ENCODE measurements at regions not wholly inside any gene's neighbourhood (a gene's known extent, or its start where the extent isn't known, plus 50 kb on each side); places are given as distances from the start of the nearest gene placed in this dataset.

DNA sequence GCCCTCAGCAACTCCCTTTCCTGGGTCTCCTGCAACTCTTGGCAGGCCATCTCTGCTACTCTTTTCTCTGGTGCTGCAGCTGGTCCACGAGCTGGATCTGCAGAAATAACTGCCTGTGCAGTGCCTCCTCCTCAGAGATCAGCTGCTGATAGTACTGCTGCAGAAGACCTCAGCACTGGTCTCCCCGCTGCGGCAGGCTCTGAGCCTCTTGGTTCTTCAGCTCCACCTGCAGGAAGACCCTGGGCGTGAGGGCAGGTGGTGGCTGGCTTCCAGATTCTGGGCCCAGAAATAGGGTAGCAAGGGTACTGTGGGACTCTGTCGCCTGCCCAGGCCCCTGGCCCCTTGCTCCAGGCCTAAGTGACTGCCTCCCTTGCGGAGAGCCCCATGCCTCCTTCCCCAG, 79.7 kb upstream of the C2CD4B start:
- TF ChIP-seq NFE2L1 (CRISPR knock-in tag; IDR thresholded peaks at IDR 0.05), result no peak
- TF ChIP-seq ZNF232 (CRISPR knock-in tag; IDR thresholded peaks at IDR 0.05), result no peak
- no peak for TF ChIP-seq GRHL2 (CRISPR knock-in tag; IDR thresholded peaks at IDR 0.05; ENCODE audit: insufficient replicate concordance, severe bottlenecking)
- no peak for TF ChIP-seq PRRX2 (CRISPR knock-in tag; IDR thresholded peaks at IDR 0.05)
- TF ChIP-seq, protein P1, sequence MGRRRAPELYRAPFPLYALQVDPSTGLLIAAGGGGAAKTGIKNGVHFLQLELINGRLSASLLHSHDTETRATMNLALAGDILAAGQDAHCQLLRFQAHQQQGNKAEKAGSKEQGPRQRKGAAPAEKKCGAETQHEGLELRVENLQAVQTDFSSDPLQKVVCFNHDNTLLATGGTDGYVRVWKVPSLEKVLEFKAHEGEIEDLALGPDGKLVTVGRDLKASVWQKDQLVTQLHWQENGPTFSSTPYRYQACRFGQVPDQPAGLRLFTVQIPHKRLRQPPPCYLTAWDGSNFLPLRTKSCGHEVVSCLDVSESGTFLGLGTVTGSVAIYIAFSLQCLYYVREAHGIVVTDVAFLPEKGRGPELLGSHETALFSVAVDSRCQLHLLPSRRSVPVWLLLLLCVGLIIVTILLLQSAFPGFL (CRISPR knock-in tag; IDR thresholded peaks at IDR 0.05; ENCODE audit: borderline replicate concordance), result no peak
- TF ChIP-seq ZNF416 (CRISPR knock-in tag; IDR thresholded peaks at IDR 0.05), result no peak
- no peak for TF ChIP-seq ESRRA (CRISPR knock-in tag; IDR thresholded peaks at IDR 0.05; ENCODE audit: borderline replicate concordance)
- no peak for TF ChIP-seq SMAD4 (CRISPR knock-in tag; IDR thresholded peaks at IDR 0.05)
- TF ChIP-seq, protein P2, sequence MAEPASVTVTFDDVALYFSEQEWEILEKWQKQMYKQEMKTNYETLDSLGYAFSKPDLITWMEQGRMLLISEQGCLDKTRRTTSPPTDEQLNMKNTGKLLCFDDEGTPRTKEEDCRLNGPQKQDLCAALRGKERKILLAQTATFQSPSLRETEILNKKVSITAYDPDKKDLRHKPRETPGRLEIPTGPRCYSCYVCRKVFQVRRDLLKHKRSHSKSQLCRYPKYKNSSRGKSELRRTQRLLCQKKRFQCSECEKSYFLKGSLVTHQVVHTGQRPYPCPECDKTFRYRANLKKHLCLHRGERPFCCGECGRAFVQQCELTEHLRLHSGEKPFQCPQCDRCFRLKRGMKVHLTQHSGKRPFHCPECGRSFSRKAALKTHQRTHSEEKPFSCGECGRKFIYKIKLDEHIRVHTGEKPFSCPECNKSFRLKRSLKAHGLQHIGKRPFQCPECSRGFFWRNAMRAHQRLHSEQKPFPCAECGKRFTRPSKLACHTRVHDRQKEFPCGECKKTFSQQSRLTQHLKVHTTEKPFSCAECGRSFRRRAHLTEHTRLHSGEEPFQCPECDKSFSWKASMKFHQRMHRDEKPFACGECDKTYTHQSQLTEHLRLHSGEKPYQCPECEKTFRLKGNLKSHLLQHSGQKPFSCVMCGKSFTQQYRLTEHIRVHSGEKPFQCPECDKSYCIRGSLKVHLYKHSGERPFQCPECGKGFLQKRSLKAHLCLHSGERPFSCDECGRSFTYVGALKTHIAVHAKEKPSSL (CRISPR knock-in tag; conservative IDR thresholded peaks at IDR 0.05), result no peak
- no peak for TF ChIP-seq OVOL2 (CRISPR knock-in tag; IDR thresholded peaks at IDR 0.05; ENCODE audit: borderline replicate concordance)
- no peak for TF ChIP-seq FOXP1 (CRISPR knock-in tag; IDR thresholded peaks at IDR 0.05; ENCODE audit: borderline replicate concordance)
- ChIA-PET CTCF (interaction anchor here (0.5 to 5.8 kb wide), 5 partner anchors 9 to 119 kb away, joined by 3 to 62 read pairs (median 4); partner anchors contain the start of gene C2CD4B), POLR2A (no interaction called here)
- H3K27me3 Mint-ChIP-seq (ENCODE audit: low read depth), result peaks cover 4% of the 10 kb centered on the region; the same call in 1 of the 2 replicates
- H3K36me3 Mint-ChIP-seq, result no peaks in the 10 kb centered on the region
- H3K4me1 Mint-ChIP-seq, result peaks cover 5% of the 10 kb centered on the region; the same call in 1 of the 2 replicates
- DNase-seq (ENCODE audit: low spot score), result peak; percentile 36
- no peak; the same call in 1 of the 2 replicates for ATAC-seq
- no peaks in the 10 kb centered on the region for H3K9me3 Mint-ChIP-seq
- no peak overlapping the region; the same call in 1 of the 2 replicates for H3K27ac Mint-ChIP-seq
- H3K4me3 Mint-ChIP-seq, result no peak overlapping the region

DNA sequence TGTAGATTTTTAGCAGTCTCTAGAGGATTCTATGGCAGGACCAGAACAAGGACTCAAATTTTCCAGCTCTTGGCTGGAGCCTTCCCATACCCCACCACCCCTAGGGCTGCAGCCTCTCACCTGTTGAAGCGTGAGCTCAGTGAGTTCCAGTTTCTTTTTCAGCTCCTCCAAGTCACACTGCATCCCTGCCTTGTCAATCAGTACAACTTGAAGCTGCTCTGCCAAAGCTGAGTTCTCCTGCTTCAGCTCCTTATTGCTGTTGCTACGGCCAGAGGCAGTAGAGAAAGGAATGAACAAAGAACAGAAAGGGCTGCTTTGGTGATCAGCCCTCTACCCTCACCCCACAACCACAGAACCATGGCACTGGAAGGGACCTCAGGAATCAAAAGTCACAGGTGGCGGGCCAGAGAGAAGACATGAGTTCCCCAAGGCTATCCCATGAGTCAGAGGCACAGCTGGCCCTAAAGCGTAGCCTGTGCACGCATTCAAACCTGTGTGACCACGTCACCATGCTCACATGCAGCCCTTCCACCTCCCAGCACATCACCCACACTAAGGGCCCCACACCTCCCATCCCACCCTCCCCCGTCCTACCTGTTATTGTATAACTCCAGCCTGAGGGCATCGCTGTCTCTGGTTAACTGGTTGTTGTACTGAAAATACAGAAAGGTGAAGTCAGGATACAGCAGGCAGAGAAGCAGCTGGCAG, 83.3 kb upstream of the C2CD4B start:
- Mint-ChIP-seq H3K36me3 (no peaks in the 10 kb centered on the region), H3K27ac (no peak overlapping the region; the same call in 1 of the 2 replicates), H3K4me1 (peaks cover 6% of the 10 kb centered on the region; the same call in 1 of the 2 replicates), H3K27me3 (ENCODE audit: low read depth) (peaks cover 4% of the 10 kb centered on the region; the same call in 1 of the 2 replicates), H3K4me3 (no peak overlapping the region), H3K9me3 (no peaks in the 10 kb centered on the region)
- CTCF ChIA-PET, result interaction anchor here (0.5 to 1.4 kb wide), 2 partner anchors 43 to 58 kb away, joined by 3 to 5 read pairs; no protein-coding TSS in a partner anchor
- TF ChIP-seq, protein P3, sequence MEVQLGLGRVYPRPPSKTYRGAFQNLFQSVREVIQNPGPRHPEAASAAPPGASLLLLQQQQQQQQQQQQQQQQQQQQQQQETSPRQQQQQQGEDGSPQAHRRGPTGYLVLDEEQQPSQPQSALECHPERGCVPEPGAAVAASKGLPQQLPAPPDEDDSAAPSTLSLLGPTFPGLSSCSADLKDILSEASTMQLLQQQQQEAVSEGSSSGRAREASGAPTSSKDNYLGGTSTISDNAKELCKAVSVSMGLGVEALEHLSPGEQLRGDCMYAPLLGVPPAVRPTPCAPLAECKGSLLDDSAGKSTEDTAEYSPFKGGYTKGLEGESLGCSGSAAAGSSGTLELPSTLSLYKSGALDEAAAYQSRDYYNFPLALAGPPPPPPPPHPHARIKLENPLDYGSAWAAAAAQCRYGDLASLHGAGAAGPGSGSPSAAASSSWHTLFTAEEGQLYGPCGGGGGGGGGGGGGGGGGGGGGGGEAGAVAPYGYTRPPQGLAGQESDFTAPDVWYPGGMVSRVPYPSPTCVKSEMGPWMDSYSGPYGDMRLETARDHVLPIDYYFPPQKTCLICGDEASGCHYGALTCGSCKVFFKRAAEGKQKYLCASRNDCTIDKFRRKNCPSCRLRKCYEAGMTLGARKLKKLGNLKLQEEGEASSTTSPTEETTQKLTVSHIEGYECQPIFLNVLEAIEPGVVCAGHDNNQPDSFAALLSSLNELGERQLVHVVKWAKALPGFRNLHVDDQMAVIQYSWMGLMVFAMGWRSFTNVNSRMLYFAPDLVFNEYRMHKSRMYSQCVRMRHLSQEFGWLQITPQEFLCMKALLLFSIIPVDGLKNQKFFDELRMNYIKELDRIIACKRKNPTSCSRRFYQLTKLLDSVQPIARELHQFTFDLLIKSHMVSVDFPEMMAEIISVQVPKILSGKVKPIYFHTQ (CRISPR knock-in tag; IDR thresholded peaks at IDR 0.05), result no peak
- TF ChIP-seq ELF4 (CRISPR knock-in tag; IDR thresholded peaks at IDR 0.05; ENCODE audit: low read depth) (no peak), RORB (CRISPR knock-in tag; IDR thresholded peaks at IDR 0.05) (no peak), IRF2 (CRISPR knock-in tag; IDR thresholded peaks at IDR 0.05; ENCODE audit: borderline replicate concordance, low read depth) (no peak), ZNF416 (CRISPR knock-in tag; IDR thresholded peaks at IDR 0.05) (no peak), ZNF121 (CRISPR knock-in tag; IDR thresholded peaks at IDR 0.05) (no peak), JAZF1 (CRISPR knock-in tag; IDR thresholded peaks at IDR 0.05) (no peak), NR3C1 (CRISPR knock-in tag; conservative IDR thresholded peaks at IDR 0.05; ENCODE audit: low read depth) (no peak), ZNF671 (CRISPR knock-in tag; IDR thresholded peaks at IDR 0.05) (no peak)
- TF ChIP-seq, protein P4, sequence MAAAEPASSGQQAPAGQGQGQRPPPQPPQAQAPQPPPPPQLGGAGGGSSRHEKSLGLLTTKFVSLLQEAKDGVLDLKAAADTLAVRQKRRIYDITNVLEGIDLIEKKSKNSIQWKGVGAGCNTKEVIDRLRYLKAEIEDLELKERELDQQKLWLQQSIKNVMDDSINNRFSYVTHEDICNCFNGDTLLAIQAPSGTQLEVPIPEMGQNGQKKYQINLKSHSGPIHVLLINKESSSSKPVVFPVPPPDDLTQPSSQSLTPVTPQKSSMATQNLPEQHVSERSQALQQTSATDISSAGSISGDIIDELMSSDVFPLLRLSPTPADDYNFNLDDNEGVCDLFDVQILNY (CRISPR knock-in tag; IDR thresholded peaks at IDR 0.05), result no peak
- TF ChIP-seq, protein P5, sequence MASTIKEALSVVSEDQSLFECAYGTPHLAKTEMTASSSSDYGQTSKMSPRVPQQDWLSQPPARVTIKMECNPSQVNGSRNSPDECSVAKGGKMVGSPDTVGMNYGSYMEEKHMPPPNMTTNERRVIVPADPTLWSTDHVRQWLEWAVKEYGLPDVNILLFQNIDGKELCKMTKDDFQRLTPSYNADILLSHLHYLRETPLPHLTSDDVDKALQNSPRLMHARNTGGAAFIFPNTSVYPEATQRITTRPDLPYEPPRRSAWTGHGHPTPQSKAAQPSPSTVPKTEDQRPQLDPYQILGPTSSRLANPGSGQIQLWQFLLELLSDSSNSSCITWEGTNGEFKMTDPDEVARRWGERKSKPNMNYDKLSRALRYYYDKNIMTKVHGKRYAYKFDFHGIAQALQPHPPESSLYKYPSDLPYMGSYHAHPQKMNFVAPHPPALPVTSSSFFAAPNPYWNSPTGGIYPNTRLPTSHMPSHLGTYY (CRISPR knock-in tag; IDR thresholded peaks at IDR 0.05), result no peak
- TF ChIP-seq, protein P6, sequence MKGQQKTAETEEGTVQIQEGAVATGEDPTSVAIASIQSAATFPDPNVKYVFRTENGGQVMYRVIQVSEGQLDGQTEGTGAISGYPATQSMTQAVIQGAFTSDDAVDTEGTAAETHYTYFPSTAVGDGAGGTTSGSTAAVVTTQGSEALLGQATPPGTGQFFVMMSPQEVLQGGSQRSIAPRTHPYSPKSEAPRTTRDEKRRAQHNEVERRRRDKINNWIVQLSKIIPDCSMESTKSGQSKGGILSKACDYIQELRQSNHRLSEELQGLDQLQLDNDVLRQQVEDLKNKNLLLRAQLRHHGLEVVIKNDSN (CRISPR knock-in tag; IDR thresholded peaks at IDR 0.05), result no peak
- no peak for ATAC-seq
- no peak for DNase-seq (ENCODE audit: low spot score)
- POLR2A ChIA-PET, result no interaction called here
